ENCODE measurements at regions not wholly inside any gene's neighbourhood (a gene's known extent, or its start where the extent isn't known, plus 50 kb on each side); places are given as distances from the start of the nearest gene placed in this dataset.
"Not testable (repeated sequence)": the region's sequence is repeated elsewhere in the genome, so short reads cannot be mapped to it uniquely, and the experiment has no call there.

DNA sequence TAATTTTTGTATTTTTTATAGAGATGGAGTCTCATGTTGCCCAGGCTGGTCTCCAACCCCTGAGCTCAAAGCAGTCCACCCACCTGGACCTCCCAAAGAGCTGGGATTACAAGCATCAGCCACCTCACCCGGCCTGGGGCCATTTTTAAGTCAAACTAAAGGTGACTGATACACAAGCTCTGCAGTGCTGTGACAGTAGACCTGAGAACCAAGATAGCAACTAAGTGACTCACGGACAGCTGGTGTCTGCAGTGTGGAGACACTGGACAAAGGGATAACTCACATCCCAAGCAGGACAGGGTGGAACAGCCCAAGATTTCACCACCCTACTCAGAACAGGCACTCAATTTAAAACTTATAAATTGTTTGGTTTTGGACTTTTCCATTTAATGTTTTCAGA is 402.5 kb downstream of the CD83 start:
- no peak for TF ChIP-seq PPARA (CRISPR knock-in tag; IDR thresholded peaks at IDR 0.05; ENCODE audit: borderline replicate concordance)
- no peak for TF ChIP-seq ISL1 (CRISPR knock-in tag; IDR thresholded peaks at IDR 0.05)
- TF ChIP-seq ZFP3 (CRISPR knock-in tag; IDR thresholded peaks at IDR 0.05) = no peak
- TF ChIP-seq ESRRG (CRISPR knock-in tag; IDR thresholded peaks at IDR 0.05) = no peak
- no peak for TF ChIP-seq BACH2 (CRISPR knock-in tag; IDR thresholded peaks at IDR 0.05; ENCODE audit: borderline replicate concordance)
- no peak for TF ChIP-seq SNAI2 (CRISPR knock-in tag; IDR thresholded peaks at IDR 0.05)
- TF ChIP-seq TSHZ2 (CRISPR knock-in tag; IDR thresholded peaks at IDR 0.05) = no peak
- TF ChIP-seq, protein P1, sequence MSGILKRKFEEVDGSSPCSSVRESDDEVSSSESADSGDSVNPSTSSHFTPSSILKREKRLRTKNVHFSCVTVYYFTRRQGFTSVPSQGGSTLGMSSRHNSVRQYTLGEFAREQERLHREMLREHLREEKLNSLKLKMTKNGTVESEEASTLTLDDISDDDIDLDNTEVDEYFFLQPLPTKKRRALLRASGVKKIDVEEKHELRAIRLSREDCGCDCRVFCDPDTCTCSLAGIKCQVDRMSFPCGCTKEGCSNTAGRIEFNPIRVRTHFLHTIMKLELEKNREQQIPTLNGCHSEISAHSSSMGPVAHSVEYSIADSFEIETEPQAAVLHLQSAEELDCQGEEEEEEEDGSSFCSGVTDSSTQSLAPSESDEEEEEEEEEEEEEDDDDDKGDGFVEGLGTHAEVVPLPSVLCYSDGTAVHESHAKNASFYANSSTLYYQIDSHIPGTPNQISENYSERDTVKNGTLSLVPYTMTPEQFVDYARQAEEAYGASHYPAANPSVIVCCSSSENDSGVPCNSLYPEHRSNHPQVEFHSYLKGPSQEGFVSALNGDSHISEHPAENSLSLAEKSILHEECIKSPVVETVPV (CRISPR knock-in tag; IDR thresholded peaks at IDR 0.05) = no peak
- TF ChIP-seq ZC3H10 (CRISPR knock-in tag; IDR thresholded peaks at IDR 0.05) = no peak
- no peak for TF ChIP-seq OSR1 (CRISPR knock-in tag; IDR thresholded peaks at IDR 0.05)
- TF ChIP-seq RARB (CRISPR knock-in tag; IDR thresholded peaks at IDR 0.05) = no peak
- no peak for TF ChIP-seq ZNF565 (CRISPR knock-in tag; conservative IDR thresholded peaks at IDR 0.05; ENCODE audit: low read depth)
- no peak for TF ChIP-seq CSDC2 (CRISPR knock-in tag; IDR thresholded peaks at IDR 0.05)
- TF ChIP-seq, protein P2, sequence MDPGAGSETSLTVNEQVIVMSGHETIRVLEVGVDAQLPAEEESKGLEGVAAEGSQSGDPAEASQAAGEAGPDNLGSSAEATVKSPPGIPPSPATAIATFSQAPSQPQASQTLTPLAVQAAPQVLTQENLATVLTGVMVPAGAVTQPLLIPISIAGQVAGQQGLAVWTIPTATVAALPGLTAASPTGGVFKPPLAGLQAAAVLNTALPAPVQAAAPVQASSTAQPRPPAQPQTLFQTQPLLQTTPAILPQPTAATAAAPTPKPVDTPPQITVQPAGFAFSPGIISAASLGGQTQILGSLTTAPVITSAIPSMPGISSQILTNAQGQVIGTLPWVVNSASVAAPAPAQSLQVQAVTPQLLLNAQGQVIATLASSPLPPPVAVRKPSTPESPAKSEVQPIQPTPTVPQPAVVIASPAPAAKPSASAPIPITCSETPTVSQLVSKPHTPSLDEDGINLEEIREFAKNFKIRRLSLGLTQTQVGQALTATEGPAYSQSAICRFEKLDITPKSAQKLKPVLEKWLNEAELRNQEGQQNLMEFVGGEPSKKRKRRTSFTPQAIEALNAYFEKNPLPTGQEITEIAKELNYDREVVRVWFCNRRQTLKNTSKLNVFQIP (CRISPR knock-in tag; IDR thresholded peaks at IDR 0.05; ENCODE audit: borderline replicate concordance, low read depth) = no peak
- no peak for TF ChIP-seq ZNF70 (CRISPR knock-in tag; IDR thresholded peaks at IDR 0.05)
- TF ChIP-seq, protein P3, sequence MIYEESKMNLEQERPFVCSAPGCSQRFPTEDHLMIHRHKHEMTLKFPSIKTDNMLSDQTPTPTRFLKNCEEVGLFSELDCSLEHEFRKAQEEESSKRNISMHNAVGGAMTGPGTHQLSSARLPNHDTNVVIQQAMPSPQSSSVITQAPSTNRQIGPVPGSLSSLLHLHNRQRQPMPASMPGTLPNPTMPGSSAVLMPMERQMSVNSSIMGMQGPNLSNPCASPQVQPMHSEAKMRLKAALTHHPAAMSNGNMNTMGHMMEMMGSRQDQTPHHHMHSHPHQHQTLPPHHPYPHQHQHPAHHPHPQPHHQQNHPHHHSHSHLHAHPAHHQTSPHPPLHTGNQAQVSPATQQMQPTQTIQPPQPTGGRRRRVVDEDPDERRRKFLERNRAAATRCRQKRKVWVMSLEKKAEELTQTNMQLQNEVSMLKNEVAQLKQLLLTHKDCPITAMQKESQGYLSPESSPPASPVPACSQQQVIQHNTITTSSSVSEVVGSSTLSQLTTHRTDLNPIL (CRISPR knock-in tag; IDR thresholded peaks at IDR 0.05; ENCODE audit: low read depth) = no peak
- TF ChIP-seq ZFP30 (CRISPR knock-in tag; IDR thresholded peaks at IDR 0.05) = no peak
- no peak for ATAC-seq

GRCh38 chr6:14520536-14520935 is 403.0 kb downstream of the CD83 start:
- TF ChIP-seq CSDC2 (CRISPR knock-in tag; IDR thresholded peaks at IDR 0.05) (no peak), GLIS3 (CRISPR knock-in tag; IDR thresholded peaks at IDR 0.05) (no peak), RARB (CRISPR knock-in tag; IDR thresholded peaks at IDR 0.05) (no peak), TCF4 (CRISPR knock-in tag; IDR thresholded peaks at IDR 0.05; ENCODE audit: borderline replicate concordance) (no peak)
- no peak for ATAC-seq

DNA sequence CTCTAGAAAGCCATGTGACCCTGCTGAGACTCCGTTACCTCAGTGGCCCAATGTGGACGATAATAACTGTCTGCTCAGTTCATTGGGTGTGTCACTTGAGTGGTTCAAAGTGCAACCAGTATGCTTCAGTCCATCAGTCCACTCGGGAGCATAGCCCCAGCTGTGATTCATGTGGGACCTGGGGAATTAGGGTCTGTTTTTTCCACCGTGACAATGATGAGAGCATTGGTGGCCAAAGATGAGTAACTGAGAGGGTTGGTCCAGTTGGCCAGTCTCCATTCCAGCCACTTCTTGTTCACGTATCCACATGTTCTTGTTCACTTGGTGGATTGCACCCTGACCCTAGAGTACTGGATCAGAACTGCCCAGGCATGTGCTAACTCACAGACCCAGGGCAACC is 403.6 kb downstream of the CD83 start:
- no peak for TF ChIP-seq TSHZ2 (CRISPR knock-in tag; IDR thresholded peaks at IDR 0.05)
- no peak for TF ChIP-seq TCF4 (CRISPR knock-in tag; IDR thresholded peaks at IDR 0.05; ENCODE audit: borderline replicate concordance)
- TF ChIP-seq ZC3H10 (CRISPR knock-in tag; IDR thresholded peaks at IDR 0.05) = no peak
- TF ChIP-seq ZFP30 (CRISPR knock-in tag; IDR thresholded peaks at IDR 0.05) = no peak
- TF ChIP-seq PPARA (CRISPR knock-in tag; IDR thresholded peaks at IDR 0.05; ENCODE audit: borderline replicate concordance) = no peak
- ATAC-seq = no peak

DNA sequence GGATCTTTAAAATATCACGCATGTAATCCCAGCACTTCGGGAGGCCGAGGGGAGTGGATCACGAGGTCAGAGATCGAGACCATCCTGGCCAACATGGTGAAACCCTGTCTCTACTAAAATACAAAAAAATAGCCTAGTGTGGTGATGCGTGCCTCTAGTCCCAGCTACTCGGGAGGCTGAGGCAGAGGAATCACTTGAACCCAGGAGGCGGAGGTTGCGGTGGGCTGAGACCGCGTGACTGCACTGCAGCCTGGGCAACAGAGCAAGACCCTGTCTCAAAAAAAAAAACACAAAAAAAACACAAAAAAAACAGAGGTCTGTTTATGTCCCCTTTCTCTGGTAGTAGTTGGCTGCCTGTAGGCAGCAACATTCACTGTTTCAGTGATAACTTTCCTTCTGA is 404.3 kb downstream of the CD83 start:
- not testable (repeated sequence) for ATAC-seq
